ENCODE measurements at regions not wholly inside any gene's neighbourhood (a gene's known extent, or its start where the extent isn't known, plus 50 kb on each side); places are given as distances from the start of the nearest gene placed in this dataset.

- DNase-seq: no peak
- Mint-ChIP-seq H3K9me3 (peaks cover 0 to 16% of the 10 kb centered on the region in 2 donors), H3K4me1 (no peaks in the 10 kb centered on the region), H3K27ac (no peak overlapping the region), H3K27me3 (no peaks in the 10 kb centered on the region), H3K4me3 (no peak overlapping the region)
- ATAC-seq: no peak
These were observed 59.6 kb upstream of the CDH13 start for GRCh38 chr16:82567175-82567574.

DNA sequence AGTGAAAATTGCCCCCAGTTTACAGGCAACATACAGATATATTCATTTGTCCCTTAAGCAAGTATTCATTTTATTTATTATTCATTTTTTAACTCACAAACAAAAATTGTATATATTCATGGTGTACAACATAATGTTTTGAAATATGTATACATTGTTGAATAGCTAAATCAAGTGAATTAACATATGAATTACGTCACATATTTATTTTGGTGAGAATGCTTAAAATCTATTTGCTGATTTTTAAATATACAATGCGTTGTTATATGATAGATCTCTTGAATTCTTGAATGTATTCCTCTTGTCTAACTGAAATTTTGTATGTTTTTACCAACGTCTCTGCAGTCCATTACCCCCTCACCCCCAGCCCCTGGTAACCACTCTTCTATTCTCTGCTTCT lies 63.4 kb upstream of the CDH13 start:
- H3K4me1 Mint-ChIP-seq: no peaks in the 10 kb centered on the region
- H3K27me3 Mint-ChIP-seq: no peaks in the 10 kb centered on the region
- peaks cover 0 to 16% of the 10 kb centered on the region in 2 donors for H3K9me3 Mint-ChIP-seq
- ATAC-seq (no peak), DNase-seq (no peak)
- H3K4me3 Mint-ChIP-seq: no peak overlapping the region
- no peak overlapping the region for H3K27ac Mint-ChIP-seq

- H3K27me3 Mint-ChIP-seq: peaks cover 8% of the 10 kb centered on the region
- H3K27ac Mint-ChIP-seq: no peak overlapping the region
- ATAC-seq: no peak
- DNase-seq: no peak
- no peak overlapping the region for H3K4me3 Mint-ChIP-seq
- H3K4me1 Mint-ChIP-seq: no peaks in the 10 kb centered on the region
- H3K9me3 Mint-ChIP-seq: peaks cover 0 to 26% of the 10 kb centered on the region in 2 donors
These were observed 64.5 kb upstream of the CDH13 start for GRCh38 chr16:82562183-82562683.

DNA sequence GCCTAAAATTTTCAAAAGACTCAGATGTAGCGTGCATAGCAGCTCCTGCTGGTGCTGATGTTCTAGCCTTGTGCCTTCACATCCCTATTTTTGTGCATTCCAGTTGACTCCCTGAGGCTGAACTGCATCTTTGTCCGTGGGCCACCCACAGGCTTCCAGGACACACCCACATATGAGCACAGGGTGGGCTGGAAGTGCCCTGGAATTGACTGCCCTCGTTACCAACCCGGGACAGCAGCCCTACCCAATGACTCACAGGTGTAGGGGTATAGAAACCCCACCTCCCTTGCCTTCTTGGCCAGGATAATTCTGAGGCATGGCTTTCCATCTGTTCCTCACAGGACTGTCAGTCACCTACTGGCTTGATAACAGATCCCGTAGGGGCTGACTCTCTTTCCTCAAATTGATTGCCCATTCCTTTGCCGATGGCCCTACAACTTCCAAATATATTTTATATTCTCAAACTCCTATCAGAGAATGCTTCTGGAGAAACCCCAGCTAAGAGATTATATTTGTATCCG lies 65.9 kb upstream of the CDH13 start:
- peaks cover 9% of the 10 kb centered on the region for H3K27me3 Mint-ChIP-seq
- no peak overlapping the region for H3K27ac Mint-ChIP-seq
- no peak for DNase-seq
- H3K4me1 Mint-ChIP-seq: no peaks in the 10 kb centered on the region
- no peak overlapping the region for H3K4me3 Mint-ChIP-seq
- no peak for ATAC-seq
- H3K9me3 Mint-ChIP-seq: peaks cover 0 to 29% of the 10 kb centered on the region in 2 donors

DNA sequence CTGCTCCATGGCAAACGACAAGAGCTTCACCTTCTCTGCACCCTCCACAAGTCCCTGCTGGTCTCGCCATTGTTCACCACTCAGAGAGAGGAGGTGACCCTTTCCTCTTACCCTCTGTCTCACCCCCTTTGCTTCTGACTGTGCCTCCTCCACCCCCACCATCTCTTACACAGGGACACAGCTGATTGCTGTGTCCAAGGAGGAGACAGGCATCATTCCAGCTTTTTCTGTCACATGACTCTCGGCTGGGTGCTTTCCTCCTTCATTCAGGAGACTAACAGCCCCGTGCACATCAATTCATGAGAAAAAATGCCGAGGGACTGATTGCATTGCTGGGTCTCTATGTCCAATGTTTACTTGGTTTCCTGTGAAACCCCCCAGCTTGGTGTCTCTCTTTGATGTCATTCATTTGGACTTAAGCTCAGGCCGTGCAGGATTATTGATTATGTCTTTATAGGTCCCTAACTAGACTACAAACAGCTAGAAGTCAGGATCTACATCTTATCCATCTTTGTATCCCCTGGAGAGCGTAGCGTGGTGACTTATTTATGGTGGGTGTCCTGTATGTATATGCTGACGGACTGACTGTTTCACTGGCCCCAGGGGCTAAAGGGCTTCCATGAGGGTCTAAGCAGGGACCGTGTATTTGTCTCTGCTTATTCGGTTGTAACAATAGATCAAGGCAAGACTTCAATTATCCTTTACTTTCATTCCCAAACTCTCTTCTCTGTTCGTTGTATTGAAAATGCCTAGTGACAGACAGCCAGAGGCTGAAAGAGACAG lies 82.2 kb upstream of the CDH13 start:
- H3K27ac Mint-ChIP-seq: peak overlapping the region in 1 of 2 donors; percentile 48
- ATAC-seq (no peak), DNase-seq (no peak)
- no peak overlapping the region for H3K4me3 Mint-ChIP-seq
- H3K4me1 Mint-ChIP-seq: no peaks in the 10 kb centered on the region
- H3K9me3 Mint-ChIP-seq: peaks cover 0 to 6% of the 10 kb centered on the region in 2 donors
- peaks cover 6% of the 10 kb centered on the region for H3K27me3 Mint-ChIP-seq

- Mint-ChIP-seq H3K27me3 (no peaks in the 10 kb centered on the region), H3K9me3 (peaks cover 0 to 11% of the 10 kb centered on the region in 2 donors), H3K27ac (no peak overlapping the region), H3K4me3 (no peak overlapping the region), H3K4me1 (no peaks in the 10 kb centered on the region)
- ATAC-seq (no peak), DNase-seq (no peak)
These were observed 84.1 kb upstream of the CDH13 start for GRCh38 chr16:82542714-82543113.

GRCh38 chr16:82541103-82541502 lies 85.7 kb upstream of the CDH13 start:
- no peak overlapping the region for H3K4me3 Mint-ChIP-seq
- DNase-seq (no peak), ATAC-seq (no peak)
- H3K27me3 Mint-ChIP-seq: no peaks in the 10 kb centered on the region
- H3K4me1 Mint-ChIP-seq: no peaks in the 10 kb centered on the region
- H3K27ac Mint-ChIP-seq: no peak overlapping the region
- peaks cover 0 to 11% of the 10 kb centered on the region in 2 donors for H3K9me3 Mint-ChIP-seq

GRCh38 chr16:82535764-82536163 lies 91.0 kb upstream of the CDH13 start:
- Mint-ChIP-seq H3K9me3 (peaks cover 0 to 7% of the 10 kb centered on the region in 2 donors), H3K27me3 (no peaks in the 10 kb centered on the region), H3K27ac (no peak overlapping the region), H3K4me1 (no peaks in the 10 kb centered on the region), H3K4me3 (no peak overlapping the region)
- DNase-seq: no peak
- no peak for ATAC-seq

DNA sequence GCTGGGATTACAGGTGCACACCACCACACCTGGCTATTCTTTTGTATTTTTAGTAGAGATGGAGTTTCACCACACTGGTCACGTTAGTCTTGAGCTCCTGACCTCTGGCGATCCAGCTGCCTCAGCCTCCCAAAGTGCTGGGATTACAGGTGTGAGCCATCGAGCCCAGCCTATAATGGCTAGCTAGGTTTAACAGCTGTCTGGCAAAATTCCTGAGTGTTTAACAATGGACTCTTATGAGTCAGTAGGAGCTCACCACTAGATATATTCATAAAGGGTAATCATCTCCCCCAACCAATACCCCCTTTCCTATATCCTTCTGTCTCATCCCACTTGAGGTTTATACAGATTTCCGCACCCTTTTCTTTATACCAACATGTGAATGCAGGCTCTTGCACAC lies 91.5 kb upstream of the CDH13 start:
- no peak overlapping the region for H3K27ac Mint-ChIP-seq
- H3K4me3 Mint-ChIP-seq: no peak overlapping the region
- H3K9me3 Mint-ChIP-seq: peaks cover 0 to 5% of the 10 kb centered on the region in 2 donors
- DNase-seq (no peak), ATAC-seq (no peak)
- H3K4me1 Mint-ChIP-seq: no peaks in the 10 kb centered on the region
- no peaks in the 10 kb centered on the region for H3K27me3 Mint-ChIP-seq

- no peak for ATAC-seq
- no peak overlapping the region for H3K4me3 Mint-ChIP-seq
- DNase-seq: no peak
- no peaks in the 10 kb centered on the region for H3K27me3 Mint-ChIP-seq
- H3K9me3 Mint-ChIP-seq: peaks cover 7 to 14% of the 10 kb centered on the region in 2 donors
- H3K4me1 Mint-ChIP-seq: no peaks in the 10 kb centered on the region
- no peak overlapping the region for H3K27ac Mint-ChIP-seq
These were observed 93.6 kb upstream of the CDH13 start for GRCh38 chr16:82533189-82533588.

DNA sequence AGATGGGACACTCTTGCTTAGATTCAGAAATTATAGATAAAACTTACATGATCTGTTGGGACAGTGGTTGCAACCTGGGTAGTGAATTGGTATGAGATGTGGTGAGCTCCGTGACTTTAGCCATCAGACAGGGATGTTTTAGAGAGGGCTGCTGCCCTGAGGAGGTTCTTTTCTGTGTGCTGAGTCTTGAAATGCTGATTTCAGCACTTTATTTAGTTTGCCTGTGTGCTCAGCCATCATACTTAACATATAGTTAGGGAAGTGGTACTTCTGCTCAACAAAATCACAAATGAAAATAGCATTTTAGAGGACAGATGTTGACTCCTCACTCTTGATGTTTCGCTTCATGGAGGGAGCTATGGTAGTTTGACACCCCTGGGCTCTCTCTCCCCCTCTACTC lies 95.9 kb upstream of the CDH13 start:
- peak overlapping the region in 1 of 2 donors; percentile 4 for H3K27ac Mint-ChIP-seq
- no peak overlapping the region for H3K4me3 Mint-ChIP-seq
- no peaks in the 10 kb centered on the region for H3K27me3 Mint-ChIP-seq
- peaks cover 8 to 17% of the 10 kb centered on the region in 2 donors for H3K9me3 Mint-ChIP-seq
- DNase-seq (no peak), ATAC-seq (no peak)
- no peaks in the 10 kb centered on the region for H3K4me1 Mint-ChIP-seq

DNA sequence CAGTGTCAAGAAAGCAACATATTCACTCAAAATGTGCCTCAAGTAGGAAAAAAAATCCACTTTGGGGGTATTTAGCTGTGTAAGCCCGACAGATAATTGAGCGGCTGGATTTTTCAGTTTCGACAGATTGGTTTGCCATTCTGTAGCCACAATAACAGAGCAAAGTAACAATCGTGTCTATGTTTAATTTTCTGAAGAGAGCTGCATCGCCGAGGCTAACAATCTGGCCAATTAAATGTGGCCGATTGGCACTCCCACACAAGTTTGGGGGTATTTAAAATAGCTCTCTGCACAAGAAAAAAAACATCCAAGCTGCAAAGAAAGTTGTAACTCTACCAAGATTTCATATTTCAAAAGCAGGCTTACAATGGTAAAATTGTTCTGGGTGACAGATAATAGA lies 99.7 kb upstream of the CDH13 start:
- Mint-ChIP-seq H3K4me1 (no peaks in the 10 kb centered on the region), H3K9me3 (peaks cover 14 to 17% of the 10 kb centered on the region in 2 donors), H3K4me3 (no peak overlapping the region), H3K27me3 (no peaks in the 10 kb centered on the region), H3K27ac (no peak overlapping the region)
- no peak for ATAC-seq
- no peak for DNase-seq

GRCh38 chr16:82524976-82525375 lies 101.8 kb upstream of the CDH13 start:
- Mint-ChIP-seq H3K4me1 (no peaks in the 10 kb centered on the region), H3K27me3 (no peaks in the 10 kb centered on the region), H3K9me3 (peaks cover 14 to 17% of the 10 kb centered on the region in 2 donors), H3K27ac (no peak overlapping the region), H3K4me3 (no peak overlapping the region)
- DNase-seq: no peak
- ATAC-seq: no peak

DNA sequence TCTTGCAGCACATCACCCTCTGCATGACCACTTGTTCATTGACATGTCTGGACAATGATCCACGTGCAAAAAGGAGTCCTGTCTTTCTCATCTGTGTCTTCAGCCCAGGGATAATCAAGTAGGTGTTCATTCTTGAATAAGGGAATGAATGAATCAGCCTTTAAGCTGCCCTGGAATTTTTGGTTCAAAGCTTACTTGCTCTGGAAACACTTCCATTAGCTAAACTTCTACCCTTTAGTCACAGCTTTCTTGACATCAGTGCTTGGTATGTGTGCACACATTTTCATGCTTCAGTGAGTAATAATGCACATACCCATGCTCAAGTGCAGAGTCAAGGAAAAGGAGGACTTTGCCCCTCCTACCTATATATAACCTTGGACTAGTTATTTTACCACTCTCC lies 103.0 kb upstream of the CDH13 start:
- H3K27me3 Mint-ChIP-seq: no peaks in the 10 kb centered on the region
- DNase-seq (no peak), ATAC-seq (no peak)
- H3K4me3 Mint-ChIP-seq: no peak overlapping the region
- H3K27ac Mint-ChIP-seq: no peak overlapping the region
- peaks cover 14 to 16% of the 10 kb centered on the region in 2 donors for H3K9me3 Mint-ChIP-seq
- H3K4me1 Mint-ChIP-seq: no peaks in the 10 kb centered on the region

DNA sequence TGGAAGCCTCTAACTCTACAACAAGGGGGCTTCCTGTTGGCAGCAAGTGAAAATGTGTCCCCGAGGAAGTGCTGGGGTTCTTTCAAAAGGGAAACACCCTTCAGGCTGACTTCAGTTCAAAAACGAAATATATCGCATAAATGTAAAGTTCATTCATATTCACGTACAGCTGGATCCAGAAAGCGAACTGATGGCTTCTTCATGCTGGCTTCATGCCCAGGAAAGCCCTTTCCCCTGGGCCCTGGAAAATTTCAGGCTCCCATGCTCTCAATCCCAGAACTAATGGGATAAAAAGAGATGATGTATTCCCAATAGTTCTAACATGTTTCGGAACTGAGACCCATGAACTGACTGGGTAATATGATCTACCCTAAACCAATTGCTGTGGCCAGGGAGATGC lies 104.7 kb upstream of the CDH13 start:
- Mint-ChIP-seq H3K27me3 (no peaks in the 10 kb centered on the region), H3K27ac (no peak overlapping the region), H3K4me3 (no peak overlapping the region), H3K9me3 (peaks cover 6 to 7% of the 10 kb centered on the region in 2 donors), H3K4me1 (no peaks in the 10 kb centered on the region)
- ATAC-seq (no peak), DNase-seq (no peak)

- no peaks in the 10 kb centered on the region for H3K4me1 Mint-ChIP-seq
- DNase-seq: no peak
- ATAC-seq: no peak
- no peaks in the 10 kb centered on the region for H3K27me3 Mint-ChIP-seq
- H3K27ac Mint-ChIP-seq: no peak overlapping the region
- H3K9me3 Mint-ChIP-seq: peaks cover 0 to 7% of the 10 kb centered on the region in 2 donors
- no peak overlapping the region for H3K4me3 Mint-ChIP-seq
These were observed 108.0 kb upstream of the CDH13 start for GRCh38 chr16:82518811-82519210.
